Effector CD4-positive, alpha-beta T cell (primary cell): ENCODE measurements at regions not wholly inside any gene's neighbourhood (a gene's known extent, or its start where the extent isn't known, plus 50 kb on each side); places are given as distances from the start of the nearest gene placed in this dataset.
"Not testable (repeated sequence)": the region's sequence is repeated elsewhere in the genome, so short reads cannot be mapped to it uniquely, and the experiment has no call there.

Source experiments
- DNase-seq: peaks from one replicate; pipeline ENCODE4 v3.0.0-alpha.2; 2020

DNA sequence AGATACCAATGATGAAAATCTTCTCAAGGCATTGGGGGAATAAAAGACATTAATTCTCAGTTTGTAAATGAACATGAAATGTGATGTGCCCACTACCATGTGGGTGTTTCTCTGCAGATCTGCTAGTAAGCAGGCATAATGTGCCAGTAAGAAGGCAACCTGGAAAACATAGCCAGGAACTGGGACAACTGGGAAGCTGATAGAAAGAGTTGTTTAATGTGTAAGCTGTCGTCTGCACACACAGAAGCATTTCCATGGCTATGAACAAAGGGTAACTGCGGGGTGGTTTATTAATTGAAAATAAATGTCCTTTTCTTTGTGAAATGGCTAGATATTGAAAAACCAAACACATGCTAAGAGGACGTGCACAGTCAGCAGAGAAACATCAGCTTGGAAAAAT lies 52.0 kb downstream of the ZC3H11B start:
- no peak for DNase-seq

DNA sequence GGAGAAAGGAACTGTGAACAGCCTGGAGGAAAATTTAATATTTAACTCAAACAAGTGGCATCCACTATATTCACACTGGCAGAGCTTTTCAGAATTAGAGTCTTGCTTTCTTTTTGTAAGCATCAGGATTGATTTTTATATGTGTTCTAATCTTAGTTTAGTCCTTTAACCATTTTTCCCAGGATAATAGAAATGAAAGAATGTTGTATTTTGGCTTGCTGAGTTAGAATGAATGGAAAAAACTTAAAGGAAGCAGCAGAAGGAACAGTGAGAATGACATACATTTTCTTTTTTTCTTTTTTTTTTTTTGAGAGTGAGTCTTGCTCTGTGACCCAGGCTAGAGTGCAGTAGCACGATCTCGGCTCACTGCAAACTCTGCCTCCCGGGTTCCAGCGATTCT lies 53.0 kb downstream of the ZC3H11B start:
- no peak for DNase-seq

DNA sequence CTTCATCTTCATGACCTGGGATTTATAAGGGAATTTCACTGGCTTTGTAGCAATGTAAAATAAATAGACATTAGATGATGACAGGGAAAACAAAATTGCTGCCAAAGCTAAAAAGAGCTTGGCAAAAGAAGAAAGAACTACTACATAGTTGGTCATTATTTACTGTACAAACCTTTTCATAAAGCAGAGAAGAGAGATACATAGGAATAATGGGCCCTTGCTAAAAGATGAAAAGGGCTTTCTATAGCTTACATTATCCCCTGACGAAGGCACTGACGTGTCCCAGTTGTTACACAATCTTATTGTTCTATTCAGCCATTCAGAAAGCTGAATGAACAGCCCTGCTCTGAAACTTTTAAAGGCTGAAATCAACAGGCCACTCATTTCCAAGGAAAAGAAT lies 57.1 kb downstream of the ZC3H11B start:
- no peak for DNase-seq

DNA sequence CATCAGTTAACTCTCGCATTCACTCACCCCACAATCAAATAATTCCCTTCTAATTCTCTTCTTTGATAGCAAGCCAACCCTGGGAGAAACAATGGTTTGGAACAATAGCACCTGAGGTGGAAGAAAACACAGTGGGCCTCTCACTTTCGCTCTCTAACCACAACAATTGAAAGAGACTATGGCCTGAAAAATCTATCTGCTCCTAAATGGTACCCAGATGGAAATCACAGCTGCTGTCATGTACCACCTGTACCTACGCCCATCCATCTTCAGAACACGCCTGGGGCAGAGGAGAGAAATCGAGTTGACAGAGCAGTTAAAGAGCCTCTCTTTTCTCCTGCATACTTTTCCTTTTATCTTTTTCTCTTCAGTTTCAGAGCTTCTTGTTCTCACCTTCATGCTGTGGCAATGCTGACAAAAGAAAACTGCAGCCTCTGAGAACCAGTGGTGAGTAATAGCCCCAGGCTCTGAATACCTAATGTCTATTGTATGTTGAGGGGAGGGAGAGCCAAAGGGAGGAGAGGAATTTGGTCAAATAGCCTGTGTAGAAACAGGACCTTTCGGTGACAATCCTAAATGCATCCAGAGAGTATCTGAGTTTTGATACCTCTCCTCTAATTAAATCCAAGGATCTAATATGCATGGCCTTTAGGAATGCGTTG lies 57.7 kb downstream of the ZC3H11B start:
- no peak for DNase-seq

DNA sequence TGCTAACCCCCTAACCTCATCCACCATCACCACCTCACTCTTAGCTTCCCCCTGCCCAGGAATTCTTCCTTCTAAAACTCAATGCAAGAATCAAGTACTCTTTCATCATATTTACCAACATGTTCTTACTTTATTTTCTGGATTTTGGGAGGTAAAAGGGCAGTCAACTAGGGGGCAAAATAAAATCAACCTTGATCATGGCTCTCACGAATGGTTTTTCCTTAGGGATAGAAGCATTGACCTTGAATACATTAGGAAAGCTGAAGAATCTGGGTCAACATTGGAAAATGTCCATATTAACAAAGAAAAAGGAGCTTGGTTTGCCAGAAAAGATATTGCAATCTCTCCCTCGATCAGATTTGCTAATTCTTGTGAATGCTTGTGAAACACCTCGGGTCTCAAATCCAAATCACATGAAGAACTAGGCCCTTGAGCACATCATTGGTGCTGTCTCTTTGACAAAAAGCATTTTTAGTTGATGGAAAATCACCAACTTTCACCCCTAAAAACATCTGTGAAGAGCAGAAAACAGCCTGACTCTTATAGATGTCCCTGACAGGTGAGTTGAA lies 58.9 kb downstream of the ZC3H11B start:
- no peak for DNase-seq

DNA sequence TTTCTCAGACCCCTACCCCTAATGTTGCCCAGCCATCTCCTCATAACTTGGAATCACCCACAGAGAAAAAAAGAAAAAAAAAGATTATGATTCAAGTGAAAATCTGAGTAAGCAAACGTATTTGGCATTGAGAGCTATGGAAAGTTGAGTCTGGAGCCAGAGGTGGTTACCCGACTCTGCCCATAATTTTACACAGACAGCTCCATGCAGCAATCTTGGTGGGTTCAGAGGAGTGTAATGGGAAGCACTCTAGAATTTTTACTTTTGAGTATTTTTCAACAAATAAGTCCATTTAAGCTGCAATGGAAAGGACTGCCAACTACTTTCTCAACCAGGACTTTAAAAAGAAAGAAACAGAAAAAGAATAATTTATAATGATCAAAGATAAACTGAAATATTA lies 62.7 kb downstream of the ZC3H11B start:
- DNase-seq = no peak

DNA sequence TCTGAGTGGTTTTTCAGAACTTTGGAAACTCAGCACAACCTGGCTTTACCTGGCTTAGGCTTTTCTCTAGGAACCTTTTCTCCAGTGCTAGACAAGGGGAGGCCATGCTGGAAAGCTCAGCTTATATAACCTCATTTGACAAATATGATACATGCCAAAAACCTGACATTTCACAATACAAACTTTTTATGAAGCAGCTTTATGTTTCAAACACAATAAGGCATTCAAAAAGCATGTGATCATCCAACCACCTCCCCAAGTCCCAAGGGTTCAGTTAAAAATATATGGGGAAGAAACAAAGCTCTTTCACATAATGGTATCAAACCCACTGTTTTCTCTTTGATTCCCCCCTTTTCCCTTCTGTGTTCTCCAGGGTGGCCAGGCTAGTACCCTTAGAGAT lies 63.7 kb downstream of the ZC3H11B start:
- no peak for DNase-seq

DNA sequence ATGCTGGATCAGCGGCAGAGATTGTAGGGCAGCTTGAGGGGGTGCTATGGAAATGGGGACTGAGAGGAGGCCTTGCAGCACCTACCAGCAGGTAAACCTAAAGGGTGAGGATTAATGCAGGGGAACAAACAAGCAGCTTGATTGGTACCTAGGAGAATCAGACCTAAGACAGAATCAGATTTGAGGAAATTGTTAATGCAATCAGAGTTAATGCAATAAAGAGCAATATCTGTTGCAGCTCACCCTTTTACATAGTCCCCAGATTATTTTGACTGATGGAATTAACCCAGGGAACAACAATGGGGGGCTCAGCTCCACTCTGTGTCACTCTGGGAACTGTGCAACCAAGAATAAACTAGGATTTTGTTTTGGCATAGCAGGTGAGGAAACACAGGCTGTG lies 64.5 kb downstream of the ZC3H11B start:
- DNase-seq = no peak

DNA sequence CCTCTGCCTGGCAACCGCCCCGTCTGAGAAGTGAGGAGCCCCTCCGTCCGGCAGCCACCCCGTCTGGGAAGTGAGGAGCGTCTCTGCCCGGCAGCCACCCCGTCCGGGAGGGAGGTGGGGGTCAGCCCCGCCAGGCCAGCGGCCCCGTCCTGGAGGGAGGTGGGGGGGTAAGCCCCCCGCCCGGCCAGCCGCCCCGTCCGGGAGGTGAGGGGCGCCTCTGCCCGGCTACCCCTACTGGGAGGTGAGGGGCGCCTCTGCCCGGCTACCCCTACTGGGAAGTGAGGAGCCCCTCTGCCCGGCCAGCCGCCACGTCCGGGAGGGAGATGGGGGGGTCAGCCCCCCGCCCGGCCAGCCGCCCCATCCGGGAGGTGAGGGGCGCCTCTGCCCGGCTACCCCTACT lies 67.1 kb downstream of the ZC3H11B start:
- DNase-seq = not testable (repeated sequence)

DNA sequence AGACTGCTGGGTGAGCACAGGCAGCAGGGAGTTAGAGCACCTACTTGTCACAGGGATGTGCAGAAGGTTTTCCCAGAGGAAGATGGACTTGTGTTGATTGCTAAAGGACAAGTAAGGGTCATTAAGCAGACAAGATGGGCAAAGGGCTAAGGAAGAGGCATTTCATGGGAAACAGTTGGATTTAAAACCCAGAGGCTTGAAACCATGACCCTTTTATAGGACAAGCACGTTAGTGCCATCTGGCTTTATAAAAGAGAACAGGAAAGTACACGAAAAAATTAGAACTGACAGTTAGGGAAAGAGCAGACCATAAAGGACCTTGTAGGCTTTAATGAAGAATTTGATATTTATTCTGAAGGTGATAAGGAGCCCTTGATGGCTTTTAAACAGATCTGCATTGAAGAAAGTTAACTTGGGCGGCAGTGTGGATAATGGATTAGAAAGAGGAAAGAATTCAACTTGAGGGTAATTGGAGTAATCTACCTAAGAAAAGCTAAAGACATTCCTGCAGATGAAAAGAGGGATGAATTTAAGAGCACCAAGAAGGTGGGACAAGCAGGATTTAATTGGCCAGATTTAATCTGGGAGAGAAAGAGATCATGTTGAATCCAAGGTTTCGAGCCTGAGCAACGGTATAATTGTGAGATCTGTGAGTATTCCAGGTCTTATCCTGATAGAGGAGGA lies 68.6 kb downstream of the ZC3H11B start:
- no peak for DNase-seq

DNA sequence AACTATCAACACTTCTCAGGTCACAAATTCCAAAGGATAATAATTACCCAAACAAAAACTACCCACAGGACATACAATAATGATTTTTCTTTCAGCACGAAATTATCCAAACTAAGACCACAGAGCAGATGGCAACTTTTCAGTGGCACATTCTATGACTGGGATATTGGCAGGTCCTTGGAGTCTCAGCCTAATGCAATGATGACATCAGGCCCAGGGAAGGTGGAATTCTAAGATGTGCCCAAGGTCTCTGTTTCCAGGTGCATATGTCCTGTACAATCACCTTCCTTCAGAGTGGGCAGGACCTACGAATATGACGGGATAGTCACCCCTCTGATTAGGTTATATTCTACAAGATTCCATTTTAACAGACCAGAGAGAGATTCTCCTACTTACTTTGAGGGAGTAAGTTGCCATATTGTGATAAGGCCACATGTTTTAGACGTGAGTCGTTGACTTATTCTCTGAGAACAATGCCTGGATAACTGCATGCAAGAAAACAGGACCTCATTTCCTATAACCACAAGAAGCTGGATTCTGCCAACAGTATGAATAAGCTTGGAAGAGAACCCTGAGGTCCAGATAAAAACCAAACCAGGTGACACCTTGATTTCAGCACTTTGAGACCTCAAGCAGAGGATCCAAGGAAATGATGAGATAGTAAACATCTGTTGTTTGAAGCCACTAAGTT lies 69.9 kb downstream of the ZC3H11B start:
- no peak for DNase-seq

DNA sequence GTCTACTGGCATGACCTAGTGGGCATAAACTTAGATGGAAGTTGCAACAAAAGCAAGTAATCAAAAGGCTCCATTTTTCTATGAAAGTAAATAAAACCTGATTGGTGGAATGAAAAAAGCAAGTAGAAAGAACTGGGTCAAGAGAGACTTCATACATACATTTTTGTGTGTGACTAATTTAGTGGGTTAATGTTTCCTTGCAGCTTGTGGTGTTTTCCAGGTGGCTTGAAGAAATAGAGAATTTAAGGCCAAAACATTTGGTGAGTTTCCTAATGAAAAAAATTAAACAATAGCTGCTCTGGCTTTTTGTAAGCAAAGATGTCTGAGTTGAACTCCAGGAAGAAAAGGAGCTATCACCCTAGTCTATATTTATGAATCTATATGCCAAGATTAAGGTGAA lies 71.0 kb downstream of the ZC3H11B start:
- no peak for DNase-seq

DNA sequence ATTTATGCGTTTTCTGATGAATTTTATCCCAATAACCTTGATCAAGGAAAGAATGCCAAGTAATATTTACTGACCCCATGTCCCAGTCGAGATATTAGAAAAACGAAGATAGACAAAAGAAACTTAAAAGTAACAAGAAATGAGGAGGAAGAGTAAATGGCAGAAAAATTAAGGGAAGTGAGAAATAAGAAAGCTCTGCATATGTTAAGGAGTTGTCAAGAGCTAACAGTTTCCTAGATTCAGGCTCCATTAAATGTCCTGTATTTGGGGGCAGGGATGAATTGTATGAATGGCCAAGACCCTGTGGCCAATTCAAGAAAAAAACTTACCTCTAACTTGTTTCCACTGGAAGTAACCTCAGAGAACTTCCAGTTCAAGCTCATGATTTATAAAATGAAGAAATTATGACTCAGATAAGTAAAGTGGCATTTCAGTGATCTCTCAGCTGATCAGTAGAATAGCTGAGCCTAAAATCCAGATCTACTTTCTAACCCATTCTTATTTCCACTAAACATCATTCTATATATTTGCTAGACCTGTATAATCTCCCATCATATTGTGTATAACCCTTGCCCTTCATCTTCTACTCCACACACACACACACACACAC lies 73.2 kb downstream of the ZC3H11B start:
- no peak for DNase-seq

DNA sequence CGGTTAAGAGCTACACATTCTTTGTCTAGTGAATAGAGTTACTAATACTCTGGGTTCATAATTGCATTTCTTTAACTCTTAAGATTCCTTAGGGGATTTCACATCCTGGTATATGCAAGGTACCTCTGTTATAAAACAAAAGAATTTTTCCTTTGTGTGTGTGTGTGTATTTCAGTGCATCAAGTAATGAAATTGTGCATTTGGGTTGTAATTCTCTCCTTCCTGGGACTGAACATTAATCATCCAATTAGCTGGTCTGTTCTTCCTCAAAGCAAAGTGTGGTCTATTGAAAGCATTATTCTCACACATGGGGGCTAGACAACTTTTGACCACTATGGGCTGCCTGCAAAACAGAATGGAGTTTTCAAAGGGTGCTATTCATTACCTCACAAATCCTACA lies 74.0 kb downstream of the ZC3H11B start:
- DNase-seq = no peak

DNA sequence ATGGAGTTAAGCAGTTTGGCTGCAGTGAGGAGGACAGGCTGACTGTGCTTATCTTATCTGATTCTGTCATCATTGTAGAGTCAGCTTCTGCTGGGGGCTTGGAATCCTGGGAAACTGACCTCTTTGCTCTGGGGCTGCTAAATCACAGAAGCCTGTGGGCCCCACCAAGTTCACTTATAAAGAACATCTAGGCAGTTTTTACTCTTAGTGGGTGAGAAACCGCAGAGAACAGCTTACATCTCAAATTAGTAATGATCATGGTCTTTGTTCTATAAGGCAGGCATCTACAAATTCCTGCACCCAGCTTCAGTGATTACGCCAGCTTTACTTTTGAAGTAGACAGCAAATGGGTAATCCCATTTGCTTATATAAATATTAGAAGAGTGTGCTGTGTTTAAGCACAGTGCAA lies 75.7 kb downstream of the ZC3H11B start:
- no peak for DNase-seq

DNA sequence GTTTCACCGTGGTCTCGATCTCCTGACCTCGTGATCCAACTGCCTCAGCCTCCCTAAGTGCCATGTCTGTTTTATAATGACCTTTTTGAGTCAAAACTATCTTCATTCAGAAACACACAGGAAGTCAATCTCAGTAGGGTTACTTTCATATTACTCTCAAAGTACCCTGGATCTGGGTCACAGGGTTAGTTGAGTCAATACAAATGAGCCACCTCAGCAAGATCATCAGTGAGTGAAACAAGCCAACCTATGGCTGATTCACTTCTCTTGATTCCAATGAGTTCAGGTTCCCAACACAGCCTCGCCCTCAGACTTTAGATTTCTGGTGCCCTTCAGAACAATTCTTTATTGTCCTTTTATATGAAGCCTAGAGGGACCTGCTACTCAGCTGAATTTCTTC lies 76.9 kb downstream of the ZC3H11B start:
- DNase-seq = no peak

DNA sequence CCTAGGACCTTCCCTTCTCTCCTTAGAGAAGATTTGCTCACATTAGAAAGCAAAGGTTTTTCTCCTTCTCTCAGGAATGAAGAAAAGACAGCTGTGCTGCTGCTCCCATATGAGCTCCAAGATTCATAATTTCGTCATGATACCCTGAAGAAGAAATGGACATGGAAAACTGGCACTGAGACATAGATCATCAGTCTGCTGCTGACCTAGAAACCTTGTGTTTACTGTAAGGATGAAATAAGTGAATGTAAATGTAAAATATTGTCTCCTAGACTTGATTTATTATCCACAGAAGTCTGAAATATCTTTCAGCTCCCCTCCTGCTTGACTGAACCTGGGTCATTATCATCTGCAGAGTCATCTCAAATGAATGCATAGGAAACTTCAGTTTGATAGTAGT lies 77.9 kb downstream of the ZC3H11B start:
- DNase-seq = no peak

DNA sequence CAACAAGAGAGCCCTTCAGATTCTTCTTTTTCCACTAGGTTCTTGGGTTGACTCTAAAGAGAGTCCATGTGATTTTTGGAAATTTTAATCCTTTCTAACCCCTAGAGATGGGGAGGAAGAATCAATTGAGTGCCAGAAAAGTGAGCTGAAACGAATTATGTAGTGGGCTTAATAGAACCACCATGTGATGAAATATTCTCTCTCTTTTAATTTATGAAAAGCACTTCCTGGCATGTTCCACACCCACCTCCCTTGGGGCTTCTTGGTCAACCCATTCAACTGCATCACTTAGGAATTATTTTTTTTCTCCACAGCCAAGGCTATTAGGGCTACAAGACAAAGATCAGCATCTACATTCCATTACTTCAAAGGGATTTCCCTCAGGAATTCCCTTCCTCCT lies 79.6 kb downstream of the ZC3H11B start:
- no peak for DNase-seq

DNA sequence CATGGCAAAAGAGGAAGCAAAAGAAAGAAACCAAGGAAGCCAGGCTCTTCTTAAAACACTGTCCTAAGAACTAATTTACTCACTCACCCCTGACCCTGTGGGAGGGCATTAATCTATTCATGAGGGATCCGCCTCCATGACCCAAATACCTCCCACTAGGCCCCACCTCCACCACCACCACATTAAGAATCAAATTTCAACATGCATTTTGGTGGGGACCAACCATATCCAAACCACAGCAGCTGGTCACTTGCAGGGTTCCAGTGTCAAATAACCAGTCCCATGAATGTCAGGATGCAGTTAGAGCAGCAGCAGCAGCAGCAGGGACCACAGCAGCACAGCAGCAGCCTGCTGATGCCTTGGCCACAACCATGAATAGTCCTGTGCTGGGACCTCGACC lies 83.8 kb downstream of the ZC3H11B start:
- no peak for DNase-seq

DNA sequence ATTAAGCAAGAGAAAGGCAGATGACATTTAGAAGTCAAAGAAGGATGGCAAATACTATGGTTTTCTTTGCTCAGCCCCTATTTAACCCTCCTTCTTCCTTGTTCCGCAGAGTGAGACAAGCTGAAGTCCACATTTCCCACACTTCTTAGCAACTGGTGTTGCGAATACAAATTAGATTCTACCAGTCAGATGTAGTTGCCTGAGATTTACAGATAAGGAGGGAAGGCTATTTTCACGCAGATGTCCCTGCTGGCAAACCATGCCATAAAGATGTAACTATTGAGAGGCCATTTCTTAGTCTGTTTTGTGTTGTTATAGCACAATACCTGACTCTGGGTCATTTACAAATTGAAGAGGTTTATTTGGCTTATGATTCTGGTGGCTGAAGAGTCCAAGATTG lies 84.3 kb downstream of the ZC3H11B start:
- no peak for DNase-seq

DNA sequence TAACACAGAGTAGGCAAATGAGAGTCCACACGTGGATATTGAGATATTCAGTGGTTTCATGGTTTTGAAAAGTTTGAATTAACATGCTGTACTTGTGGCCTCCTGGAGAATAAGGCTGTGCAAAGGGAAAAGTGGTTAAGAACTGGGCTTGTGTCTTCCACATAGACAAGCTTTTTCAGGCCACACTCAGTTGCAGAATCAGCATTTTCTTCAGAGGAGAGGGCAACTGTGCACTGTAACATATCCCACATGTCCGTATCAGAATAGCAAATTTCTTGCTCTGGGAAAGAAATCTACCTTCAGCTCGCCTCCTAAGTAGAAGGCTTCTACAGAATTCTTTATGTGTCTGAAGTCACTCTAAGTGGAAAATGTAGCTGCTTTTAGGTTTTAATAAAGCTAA lies 84.9 kb downstream of the ZC3H11B start:
- DNase-seq = no peak

DNA sequence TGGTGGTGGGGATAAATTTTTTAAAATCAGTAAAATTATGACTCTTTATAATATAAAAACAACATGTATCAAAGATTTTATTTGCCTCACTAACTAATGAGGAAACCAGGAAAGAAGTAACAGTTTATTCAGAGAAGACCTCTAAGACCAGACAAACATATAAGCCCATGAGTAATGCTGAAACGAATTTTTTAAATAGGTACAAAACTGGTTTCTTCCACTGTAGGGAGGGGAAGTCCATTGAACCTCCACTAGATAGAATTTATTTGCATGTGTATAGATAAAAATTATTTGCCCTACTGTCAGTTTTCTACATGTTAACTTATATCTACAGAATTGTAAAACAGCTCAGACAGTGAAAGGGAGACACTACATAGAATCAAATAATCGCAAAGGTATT lies 86.8 kb downstream of the ZC3H11B start:
- DNase-seq = no peak

DNA sequence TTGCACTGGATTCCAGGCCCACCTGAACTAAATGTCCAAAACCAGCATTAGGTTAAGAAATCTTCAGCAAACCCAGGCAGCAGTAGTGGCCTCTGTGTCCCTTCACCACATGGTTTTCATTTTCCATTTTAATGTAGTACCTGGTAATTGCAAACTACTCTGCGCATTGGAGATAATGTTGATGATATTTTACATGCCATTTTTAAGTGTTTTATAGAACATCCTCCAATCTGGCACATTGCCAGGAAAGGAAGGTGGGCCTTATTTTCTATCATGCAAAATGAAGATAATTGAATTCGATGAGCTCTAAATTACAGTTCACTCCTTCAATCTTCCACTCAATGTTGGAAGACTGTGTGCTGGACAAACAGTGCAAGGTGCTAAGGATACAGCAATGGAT lies 89.5 kb downstream of the ZC3H11B start:
- DNase-seq = no peak

DNA sequence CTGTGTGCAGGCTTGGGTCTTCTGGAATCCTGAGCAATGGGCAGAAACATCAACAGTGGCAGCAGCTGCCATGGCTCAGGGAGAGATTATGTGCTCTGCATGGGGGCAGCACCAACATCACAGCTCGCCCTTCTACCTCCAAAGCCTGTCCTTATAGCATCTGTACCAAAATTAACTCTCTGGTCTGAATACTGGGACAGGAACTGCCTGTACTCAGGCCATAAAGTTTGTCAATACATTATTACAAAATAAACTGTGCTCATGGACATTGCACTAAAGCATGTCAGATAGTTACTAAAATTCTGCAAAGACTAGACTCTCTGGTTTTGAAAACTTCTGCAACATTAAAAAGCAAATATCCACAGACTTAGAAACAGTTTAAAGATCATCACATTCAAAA lies 91.6 kb downstream of the ZC3H11B start:
- no peak for DNase-seq
